Activated effector memory CD4-positive, alpha-beta T cell treated with Interleukin-2 at 50 U/mL for 16 hours (primary cell): ENCODE measurements at regions not wholly inside any gene's neighbourhood (a gene's known extent, or its start where the extent isn't known, plus 50 kb on each side); places are given as distances from the start of the nearest gene placed in this dataset.
"Not testable (repeated sequence)": the region's sequence is repeated elsewhere in the genome, so short reads cannot be mapped to it uniquely, and the experiment has no call there.

Experiments
- DNase-seq: peaks from one replicate; pipeline ENCODE4 v3.0.0-alpha.2; 2020

DNA sequence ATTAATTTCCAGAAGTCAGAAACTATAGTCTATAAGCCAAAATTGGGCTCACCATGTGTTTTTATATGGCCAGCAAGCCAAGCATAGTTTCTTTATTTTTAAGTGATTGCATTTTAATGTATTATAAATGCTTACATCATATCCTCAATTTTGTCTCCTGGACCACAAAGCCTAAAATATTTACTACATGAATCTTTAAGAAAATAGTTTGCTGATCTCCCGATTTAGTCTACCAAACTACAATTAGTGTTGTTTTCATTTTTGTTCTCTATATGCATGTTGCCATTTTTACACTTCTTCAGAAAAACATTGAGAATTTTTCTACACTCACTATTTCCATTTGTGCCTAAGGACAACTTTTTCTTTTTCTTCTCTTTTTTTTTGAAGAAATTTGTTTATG, 954.5 kb upstream of the ADAMTS5 start:
- not testable (repeated sequence) for DNase-seq

- not testable (repeated sequence) for DNase-seq
These were observed 951.1 kb upstream of the ADAMTS5 start for GRCh38 chr21:27917966-27918365.

DNA sequence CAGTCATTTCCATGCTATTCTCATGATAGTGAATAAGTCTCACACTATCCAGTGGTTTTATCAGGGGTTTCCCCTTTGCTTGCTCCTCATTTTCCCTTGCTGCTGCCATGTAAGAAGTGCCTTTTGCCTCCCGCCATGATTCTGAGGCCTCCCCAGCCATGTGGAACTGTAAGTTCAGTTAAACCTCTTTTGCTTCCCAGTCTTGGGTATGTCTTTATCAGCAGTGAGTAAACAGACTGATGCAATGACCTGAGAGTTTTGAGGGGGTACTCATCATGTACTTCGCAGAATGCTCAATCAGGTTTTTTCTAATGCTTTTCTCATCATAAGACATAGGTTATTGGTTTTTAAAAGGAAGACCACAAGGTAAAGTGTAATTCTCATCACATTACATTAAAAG, 949.4 kb upstream of the ADAMTS5 start:
- not testable (repeated sequence) for DNase-seq

DNA sequence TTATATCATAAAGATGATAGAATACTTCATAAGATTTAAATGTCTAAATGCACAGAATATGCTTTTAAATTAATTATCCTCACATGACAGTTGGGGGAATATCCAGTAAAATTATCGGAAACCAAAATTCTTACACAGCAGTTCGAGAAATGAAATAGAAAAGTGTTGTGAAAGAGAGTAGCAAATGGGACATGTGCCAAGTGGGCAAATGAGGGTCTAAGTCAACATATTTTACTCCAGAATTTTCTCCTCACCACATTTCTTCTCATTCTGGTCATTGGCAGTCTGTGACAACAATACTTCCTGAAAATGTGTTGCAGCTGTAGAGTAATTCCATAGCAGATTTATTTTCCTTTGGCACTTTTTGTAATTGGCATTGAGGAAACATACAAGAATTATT, 945.2 kb upstream of the ADAMTS5 start:
- DNase-seq, result not testable (repeated sequence)

DNA sequence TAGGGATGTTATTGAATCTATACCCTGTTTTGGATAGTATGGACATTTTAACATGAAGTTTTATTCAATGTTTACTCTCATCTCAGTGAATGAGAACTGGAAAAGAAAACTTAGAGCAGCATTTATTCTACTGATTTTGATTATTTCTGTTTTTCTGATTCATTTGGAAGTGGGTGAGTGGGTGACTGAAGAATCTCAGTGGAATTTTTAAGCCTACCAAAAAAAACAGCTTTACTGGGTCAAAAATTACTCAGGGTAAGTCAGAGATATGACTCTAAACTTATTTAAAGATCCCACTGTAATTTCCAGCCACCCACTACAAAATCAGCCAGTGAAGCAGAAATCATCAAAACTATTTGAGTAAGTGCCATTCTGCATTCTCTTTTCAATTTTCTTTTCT, 942.6 kb upstream of the ADAMTS5 start:
- not testable (repeated sequence) for DNase-seq

DNA sequence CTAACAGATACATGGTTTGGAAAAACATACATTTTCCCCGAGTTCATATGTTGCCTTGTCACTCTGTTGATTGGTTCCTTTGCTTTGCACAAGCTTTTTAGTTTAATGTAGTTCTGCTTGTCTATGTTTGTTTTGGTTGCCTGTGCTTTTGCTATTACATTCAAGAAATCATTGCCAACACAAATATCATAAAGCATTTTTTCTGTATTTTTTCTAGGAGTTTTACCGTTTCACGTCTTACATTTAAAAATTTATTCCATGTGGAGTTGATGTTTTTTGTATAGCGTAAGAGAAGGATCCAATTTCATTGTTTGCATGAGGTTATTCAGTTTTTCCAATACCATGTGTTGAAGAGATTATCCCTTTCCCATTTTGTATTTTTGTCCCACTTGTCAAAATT, 941.9 kb upstream of the ADAMTS5 start:
- not testable (repeated sequence) for DNase-seq

DNA sequence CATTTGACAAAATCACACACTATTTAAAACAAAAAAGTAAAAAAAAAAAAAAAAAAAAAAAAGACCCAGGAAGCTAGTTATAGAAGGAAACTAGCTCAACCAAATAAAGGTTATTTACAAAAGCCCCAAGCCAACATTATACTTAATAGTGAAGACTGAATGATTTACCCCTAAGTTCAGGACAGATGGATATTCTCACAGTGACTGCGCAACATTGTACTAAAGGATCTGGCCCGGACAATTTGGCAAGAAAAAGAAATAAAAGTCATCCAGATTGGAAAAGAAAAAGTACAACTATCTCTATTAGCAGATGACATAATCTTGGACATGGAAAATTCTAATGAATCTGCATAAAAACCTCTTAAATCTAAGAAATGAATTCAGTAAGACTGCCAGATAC, 936.0 kb upstream of the ADAMTS5 start:
- not testable (repeated sequence) for DNase-seq

DNA sequence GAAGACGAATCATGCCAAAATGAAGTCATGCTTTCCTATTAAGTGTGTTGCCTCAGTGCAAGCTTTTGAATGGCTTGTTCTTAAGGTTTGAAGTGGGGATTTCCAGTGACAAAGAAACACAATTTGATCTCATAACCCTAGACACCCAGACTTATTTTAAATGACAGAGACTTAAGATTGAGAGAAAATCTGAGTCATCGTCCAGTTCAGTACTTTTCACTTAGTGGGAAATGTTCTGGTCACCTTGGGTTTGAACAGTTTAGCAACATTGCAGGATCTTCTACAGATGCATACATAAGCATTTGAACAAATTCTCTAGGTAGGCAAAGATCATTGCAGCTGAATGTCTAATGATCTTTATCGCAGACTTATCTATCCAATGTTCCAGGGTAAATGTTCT, 926.7 kb upstream of the ADAMTS5 start:
- not testable (repeated sequence) for DNase-seq

DNA sequence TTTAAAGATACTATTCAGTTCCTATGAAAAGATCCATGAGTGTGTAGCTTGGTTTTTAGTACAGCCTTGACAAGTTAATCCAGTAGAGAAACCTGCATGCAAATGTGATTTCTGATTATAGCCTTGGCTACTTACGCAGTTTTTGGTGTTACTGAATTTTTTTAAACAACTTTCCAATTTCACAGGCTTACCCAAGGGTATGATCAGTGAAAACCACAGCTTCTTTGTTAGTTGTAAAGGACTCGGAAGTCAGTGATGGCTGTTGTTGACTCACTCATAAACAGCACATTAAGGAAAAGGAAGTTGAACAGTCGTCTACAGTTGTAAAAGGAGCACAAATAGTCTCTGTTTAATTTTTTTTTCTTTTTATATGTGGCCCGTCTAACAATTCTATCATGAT, 924.6 kb upstream of the ADAMTS5 start:
- not testable (repeated sequence) for DNase-seq

DNA sequence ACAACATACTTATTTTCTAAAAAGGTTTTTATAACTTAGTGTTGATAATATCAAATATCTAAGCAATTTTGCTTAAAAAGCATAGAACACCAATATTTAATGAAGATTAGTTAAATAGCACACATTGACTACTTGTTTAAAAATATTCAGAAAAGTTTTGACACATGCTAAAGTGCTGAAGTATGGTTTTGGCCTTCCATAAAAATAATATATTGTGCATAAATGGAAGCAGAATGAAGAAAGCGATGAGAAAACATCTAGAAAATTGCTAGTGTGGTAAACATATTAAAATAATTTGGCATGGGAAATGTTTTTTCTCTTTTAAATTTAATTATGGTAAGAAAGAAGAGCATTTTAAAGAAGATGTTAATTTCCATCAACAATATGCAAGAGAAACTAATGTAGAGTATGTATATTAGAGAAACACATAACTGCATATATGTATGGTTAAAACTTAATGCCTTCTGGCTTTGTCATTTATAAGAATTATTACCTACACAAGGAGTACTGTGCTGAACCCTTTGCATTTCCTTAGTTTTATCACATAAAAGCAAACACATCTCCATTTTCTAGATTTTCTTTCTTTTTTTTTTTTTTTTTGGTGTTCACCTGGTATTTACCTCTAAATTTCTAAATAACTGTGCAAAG, 921.0 kb upstream of the ADAMTS5 start:
- not testable (repeated sequence) for DNase-seq

DNA sequence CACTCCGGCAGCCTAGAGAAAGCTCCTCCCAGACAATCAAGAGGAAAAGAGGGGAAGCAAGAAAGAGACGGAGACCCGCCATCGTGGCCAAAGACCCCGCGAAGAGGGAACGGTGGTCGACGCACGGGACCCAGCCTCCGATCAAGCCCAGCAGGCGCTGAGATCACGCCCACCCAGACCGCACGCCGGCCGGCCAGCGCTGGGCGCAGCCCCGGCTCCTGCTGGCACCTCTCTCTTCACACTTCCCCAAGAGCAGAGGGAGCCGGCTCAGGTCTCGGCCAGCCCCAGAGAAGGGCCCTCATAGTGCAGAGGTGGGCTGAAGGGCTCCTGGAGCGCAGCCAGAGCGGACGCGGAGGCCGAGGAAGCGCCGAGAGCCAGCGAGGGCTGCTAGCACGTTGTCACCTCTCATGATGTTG, 918.4 kb upstream of the ADAMTS5 start:
- DNase-seq, result no peak

- DNase-seq, result not testable (repeated sequence)
These were observed 914.4 kb upstream of the ADAMTS5 start for GRCh38 chr21:27881331-27881730.

GRCh38 chr21:27872411-27872810, 905.5 kb upstream of the ADAMTS5 start:
- not testable (repeated sequence) for DNase-seq

GRCh38 chr21:27870755-27871154, 903.9 kb upstream of the ADAMTS5 start:
- DNase-seq, result not testable (repeated sequence)

DNA sequence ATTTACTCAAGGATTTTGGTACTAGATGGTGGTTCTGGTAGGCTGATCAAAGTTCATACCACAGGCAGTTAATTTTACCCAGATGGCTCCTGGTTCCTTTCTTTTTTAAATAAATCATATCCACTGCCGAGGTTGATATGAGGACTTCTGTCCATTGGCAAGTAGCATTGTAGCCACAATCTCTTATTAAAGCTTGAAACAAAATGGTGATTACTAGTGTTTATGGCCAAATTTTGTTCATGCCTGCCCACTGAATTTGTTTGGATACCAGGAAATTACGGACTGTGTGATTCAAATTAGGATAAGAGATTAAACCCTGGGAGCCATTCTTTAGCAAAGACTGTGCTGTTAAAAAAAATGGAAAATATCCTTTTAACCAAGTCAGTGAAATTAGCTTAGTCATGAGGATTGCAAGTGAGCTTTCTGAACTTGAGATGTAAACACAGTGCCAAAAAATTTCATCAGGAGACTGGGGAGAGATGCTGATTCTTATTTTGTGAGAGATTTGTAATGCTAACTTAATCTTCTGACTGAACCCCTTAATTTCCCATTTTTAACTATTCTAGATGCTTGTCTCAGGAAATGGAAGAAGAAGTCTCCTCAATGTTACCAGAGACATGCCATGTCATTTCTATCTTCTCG, 893.5 kb upstream of the ADAMTS5 start:
- DNase-seq, result not testable (repeated sequence)

DNA sequence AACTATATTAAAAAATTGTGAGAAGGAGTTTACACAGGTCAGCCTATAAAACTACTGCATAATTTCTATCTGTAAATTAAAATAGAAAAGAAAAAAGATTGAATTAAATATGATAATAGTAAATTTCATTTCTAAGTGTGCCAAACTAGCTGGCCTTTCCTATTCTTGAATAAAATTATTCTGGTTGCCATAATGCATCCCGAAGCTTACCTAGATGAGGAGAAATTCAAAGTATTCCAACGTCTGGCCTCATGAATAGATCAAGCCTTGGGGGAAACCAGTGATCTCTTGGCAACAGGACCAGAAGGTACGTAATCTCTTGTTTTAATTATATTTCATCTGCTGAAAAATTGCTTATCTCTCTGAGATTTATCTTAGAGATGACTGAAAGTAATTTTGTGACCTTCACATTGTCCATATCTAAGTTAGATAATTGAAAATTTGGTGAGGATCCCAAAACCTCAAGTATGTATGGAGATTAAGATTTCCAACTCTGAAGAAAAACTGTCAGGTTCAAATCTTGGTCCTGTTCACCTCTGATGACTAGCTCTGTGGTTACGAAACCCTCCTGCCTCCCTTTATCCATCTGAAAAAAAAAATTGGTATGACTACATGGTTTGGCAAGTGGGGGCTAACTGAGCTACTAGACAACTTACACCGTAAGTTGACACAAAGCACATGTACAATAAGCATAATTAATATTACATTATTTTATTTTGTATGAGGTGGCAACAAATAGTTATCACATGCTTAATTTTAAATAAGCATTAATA, 891.4 kb upstream of the ADAMTS5 start:
- DNase-seq, result not testable (repeated sequence)

DNA sequence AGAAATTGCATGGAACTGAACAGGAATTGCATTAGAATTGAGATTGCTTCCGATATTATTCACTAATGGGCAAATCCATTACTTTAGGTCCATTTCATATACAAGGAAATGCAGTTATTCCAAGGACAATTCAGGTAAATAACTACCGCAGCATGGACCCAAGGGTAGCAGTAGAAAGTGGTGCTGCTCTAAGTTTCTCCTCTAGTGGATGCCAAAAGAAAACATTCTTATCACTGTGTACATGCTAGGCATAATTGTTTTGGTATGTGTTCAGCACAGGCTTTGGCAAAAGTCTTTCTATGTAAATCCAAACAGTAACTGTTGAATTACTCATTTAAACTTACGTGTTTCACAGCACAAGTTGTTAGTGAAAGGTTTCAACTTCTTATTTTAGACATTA, 890.1 kb upstream of the ADAMTS5 start:
- DNase-seq, result not testable (repeated sequence)

DNA sequence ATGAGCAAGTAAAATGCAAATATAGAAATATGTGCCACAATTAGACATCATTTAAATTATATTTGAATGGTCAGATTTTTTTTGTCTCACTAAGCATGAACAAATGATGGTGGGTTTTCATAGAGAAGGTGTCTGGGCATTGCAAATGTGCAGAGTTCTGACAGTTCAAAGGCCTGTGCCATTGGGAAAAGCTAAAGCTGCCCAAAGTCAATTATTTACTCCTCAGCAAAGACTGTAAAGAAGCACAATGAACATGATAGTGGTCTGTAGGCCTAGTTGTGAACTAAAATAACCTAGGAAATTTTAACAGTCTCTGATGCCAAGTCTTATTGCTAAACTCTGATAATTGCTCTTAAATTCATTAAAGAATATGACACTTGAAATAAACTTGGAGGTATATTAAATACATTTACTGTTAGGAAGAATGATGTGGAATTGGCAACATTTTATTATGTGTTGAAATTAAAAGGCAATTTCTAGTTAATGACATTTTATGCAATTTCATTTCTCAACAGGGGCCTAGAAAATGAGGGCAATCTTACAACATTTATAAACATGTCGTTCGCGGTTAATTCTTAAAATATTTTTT, 874.3 kb upstream of the ADAMTS5 start:
- no peak for DNase-seq

DNA sequence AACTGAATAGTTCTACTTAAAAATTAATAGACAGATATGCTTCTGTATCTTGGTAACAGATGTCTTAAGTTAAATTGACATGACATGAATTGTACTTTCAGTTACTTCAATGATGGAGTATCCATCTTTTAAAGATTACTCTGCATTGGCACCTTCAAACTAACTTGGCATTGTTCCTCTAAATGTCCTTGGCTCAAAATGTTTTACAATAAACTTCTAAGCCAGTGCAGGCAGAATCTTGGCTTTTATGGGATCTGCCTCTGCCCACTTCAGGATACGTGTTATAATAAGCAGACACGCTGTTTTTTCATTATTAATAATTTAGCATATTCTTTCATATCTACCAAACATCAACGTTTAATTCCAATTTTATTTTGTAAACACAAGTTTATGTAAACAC, 873.4 kb upstream of the ADAMTS5 start:
- no peak for DNase-seq

DNA sequence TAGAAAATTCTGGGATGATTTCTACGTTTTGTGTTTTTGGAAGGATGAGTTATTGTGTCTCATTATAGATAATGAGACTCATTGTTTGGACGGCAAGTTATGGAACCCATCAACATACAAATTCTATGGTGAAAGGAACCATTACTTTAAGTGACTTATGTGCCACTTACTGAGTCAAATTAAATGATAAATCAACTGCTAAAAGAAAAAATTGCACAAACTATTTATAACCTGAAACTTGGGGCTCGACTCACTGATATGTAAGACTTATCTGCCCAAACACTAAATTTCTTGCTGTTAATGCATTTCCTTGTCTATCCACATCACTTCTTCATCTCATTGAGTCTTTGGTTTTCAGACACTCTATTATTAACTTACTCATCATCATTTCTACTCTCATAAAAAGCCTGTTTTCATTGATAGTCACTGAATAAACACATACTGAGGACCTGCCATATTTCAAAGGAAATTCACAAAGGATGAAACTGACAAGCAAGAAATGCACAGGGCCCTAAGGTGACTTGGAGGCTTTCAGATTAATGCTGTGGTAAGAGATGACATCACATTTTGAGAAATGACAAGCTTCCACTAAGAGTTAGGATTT, 872.7 kb upstream of the ADAMTS5 start:
- no peak for DNase-seq

GRCh38 chr21:27838573-27838972, 871.7 kb upstream of the ADAMTS5 start:
- no peak for DNase-seq

DNA sequence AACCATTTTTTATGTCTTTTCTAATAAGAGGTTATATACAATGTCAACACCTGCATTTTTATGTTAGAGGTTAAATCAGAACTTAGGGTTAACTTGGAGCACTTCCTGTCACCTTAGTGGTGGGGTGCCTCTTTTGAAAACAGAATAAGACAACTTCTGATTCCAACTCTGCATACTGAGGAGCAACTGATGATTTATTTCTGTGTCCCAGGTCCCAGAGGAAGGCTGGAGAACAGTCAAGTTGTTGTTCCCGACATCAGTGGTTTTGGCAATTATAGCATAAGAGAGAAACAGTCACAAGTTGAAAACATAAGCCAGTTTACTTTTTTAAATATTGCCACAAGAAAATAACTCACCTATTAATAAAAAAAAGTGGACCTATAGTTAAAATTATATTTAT, 871.0 kb upstream of the ADAMTS5 start:
- DNase-seq, result no peak

- DNase-seq, result no peak
These were observed 866.4 kb upstream of the ADAMTS5 start for GRCh38 chr21:27833298-27833697.
